ENCODE measurements at regions not wholly inside any gene's neighbourhood (a gene's known extent, or its start where the extent isn't known, plus 50 kb on each side); places are given as distances from the start of the nearest gene placed in this dataset.
A peak's percentile ranks its signal among the peaks of the same experiment; 100 is the strongest.

- ATAC-seq = no peak
- Histone ChIP-seq H3K9ac (ENCODE audit: insufficient read depth in 1 of 2, low read depth in 2 of 2, low read length in 2 of 2) (no peak overlapping the region), H3K27ac (ENCODE audit: extremely low read depth, low read depth, low read length) (no peak overlapping the region), H3K4me2 (ENCODE audit: insufficient read depth, low read length) (no peak overlapping the region), H3K4me1 (replicated peaks in 1 of 2; ENCODE audit: control insufficient read depth in 2 of 2, insufficient read depth in 2 of 2, low read length in 2 of 2) (no peaks in the 10 kb centered on the region; a peak in 1 of 5 replicates), H3K36me3 (ENCODE audit: control insufficient read depth, insufficient read depth, low read length) (no peaks in the 10 kb centered on the region), H3K79me2 (ENCODE audit: control insufficient read depth, insufficient read depth, low read length) (no peaks in the 10 kb centered on the region), H3K9me3 (replicated peaks; ENCODE audit: control insufficient read depth, insufficient read depth, low read depth, low read length) (no peaks in the 10 kb centered on the region), H4K20me1 (replicated peaks; ENCODE audit: control insufficient read depth, insufficient read depth, low read length) (no peaks in the 10 kb centered on the region), H3K9me1 (ENCODE audit: control insufficient read depth, insufficient read depth, low read length) (no peaks in the 10 kb centered on the region), H3K4me3 (no peak overlapping the region), H3K27me3 (ENCODE audit: control insufficient read depth in 2 of 2, insufficient read depth in 2 of 2, low read length in 2 of 2) (peaks cover 6 to 9% of the 10 kb centered on the region in 2 experiments), H2AFZ (ENCODE audit: low read depth, low read length) (no peak overlapping the region)
- in situ Hi-C loops (cut with MboI) = no loop called here
- CTCF ChIA-PET (ENCODE audit: low intra/inter-chr PET ratio) = no interaction called here
- POLR2A ChIA-PET = no interaction called here
- DNase-seq (ENCODE audit: extremely low read depth in 1 of 4, low spot score in 3 of 4) = no peak
- TF ChIP-seq NFE2 (IDR thresholded peaks at IDR 0.05; ENCODE audit: low read depth) (0 out of 2 replicates have a peak, but pooled peaks have one; percentile 28), MAZ (CRISPR knock-in tag; conservative IDR thresholded peaks at IDR 0.05 in 1 of 2, IDR thresholded peaks at IDR 0.05 in 1 of 2) (no peak)
- intact Hi-C loops (cut with micrococcal nuclease) = loop anchor here (2.0 to 10.0 kb wide), 6 partner anchors 39 to 463 kb away; partner anchors contain the start of gene CMKLR1
- 19% methylated on average over 4 of the region's 4 CpGs for WGBS (ENCODE audit: insufficient coverage, low coverage, missing lambda C conversion rate)
- no peak for FAIRE-seq
- BruUV-seq (replicated peaks) = no TSS peak
Observed at GRCh38 chr12:108455706-108456105, 59.4 kb upstream of the FICD start.

GRCh38 chr12:108454539-108455139, 60.4 kb upstream of the FICD start:
- no peak for ATAC-seq
- DNase-seq (ENCODE audit: extremely low read depth in 1 of 4, low spot score in 3 of 4) = no peak
- H4K20me1 ChIP-seq (replicated peaks; ENCODE audit: control insufficient read depth, insufficient read depth, low read length) = no peaks in the 10 kb centered on the region
- peaks cover 6 to 9% of the 10 kb centered on the region in 2 experiments for H3K27me3 ChIP-seq (ENCODE audit: control insufficient read depth in 2 of 2, insufficient read depth in 2 of 2, low read length in 2 of 2)
- H3K9me3 ChIP-seq (replicated peaks; ENCODE audit: control insufficient read depth, insufficient read depth, low read depth, low read length) = no peaks in the 10 kb centered on the region
- no peak overlapping the region for H3K27ac ChIP-seq (ENCODE audit: extremely low read depth, low read depth, low read length)
- H3K9ac ChIP-seq (ENCODE audit: insufficient read depth in 1 of 2, low read depth in 2 of 2, low read length in 2 of 2) = no peak overlapping the region
- in situ Hi-C loops (cut with MboI) (no loop called here), intact Hi-C loops (cut with micrococcal nuclease) (loop anchor here (5.0 to 10.0 kb wide), 5 partner anchors 120 to 462 kb away; partner anchors contain the start of gene CMKLR1)
- CTCF ChIA-PET (ENCODE audit: low intra/inter-chr PET ratio) = interaction anchor here (0.7 kb wide), 1 partner anchor 569 kb away, joined by 3 read pairs; no protein-coding TSS in a partner anchor
- no peaks in the 10 kb centered on the region; a peak in 1 of 5 replicates for H3K4me1 ChIP-seq (replicated peaks in 1 of 2; ENCODE audit: control insufficient read depth in 2 of 2, insufficient read depth in 2 of 2, low read length in 2 of 2)
- no peak for FAIRE-seq
- H3K79me2 ChIP-seq (ENCODE audit: control insufficient read depth, insufficient read depth, low read length) = no peaks in the 10 kb centered on the region
- H3K9me1 ChIP-seq (ENCODE audit: control insufficient read depth, insufficient read depth, low read length) = no peaks in the 10 kb centered on the region
- H3K36me3 ChIP-seq (ENCODE audit: control insufficient read depth, insufficient read depth, low read length) = no peaks in the 10 kb centered on the region
- H3K4me3 ChIP-seq = no peak overlapping the region
- POLR2A ChIA-PET = interaction anchor here (0.9 kb wide), 1 partner anchor 128 kb away, joined by 3 read pairs; no protein-coding TSS in a partner anchor
- H3K4me2 ChIP-seq (ENCODE audit: insufficient read depth, low read length) = no peak overlapping the region
- 0% methylated on average over 5 of the region's 5 CpGs for WGBS (ENCODE audit: insufficient coverage, low coverage, missing lambda C conversion rate)
- no TSS peak for BruUV-seq (replicated peaks)
- H2AFZ ChIP-seq (ENCODE audit: low read depth, low read length) = peak overlapping the region; percentile 51; the same call in 1 of the 2 replicates
- TF ChIP-seq CXXC5 (CRISPR knock-in tag; IDR thresholded peaks at IDR 0.05) (0 out of 2 replicates have a peak, but pooled peaks have one; percentile 36), PYGO2 (tag; IDR thresholded peaks at IDR 0.05) (peak; percentile 75), ZNF175 (CRISPR knock-in tag; IDR thresholded peaks at IDR 0.05; ENCODE audit: low read depth) (peak; percentile 68; the same call in 1 of the 2 replicates), SMAD4 (CRISPR knock-in tag; conservative IDR thresholded peaks at IDR 0.05) (peak; percentile 56; the same call in 1 of the 2 replicates), ZNF324 (CRISPR knock-in tag; IDR thresholded peaks at IDR 0.05) (no peak)
- TF ChIP-seq, protein P1, sequence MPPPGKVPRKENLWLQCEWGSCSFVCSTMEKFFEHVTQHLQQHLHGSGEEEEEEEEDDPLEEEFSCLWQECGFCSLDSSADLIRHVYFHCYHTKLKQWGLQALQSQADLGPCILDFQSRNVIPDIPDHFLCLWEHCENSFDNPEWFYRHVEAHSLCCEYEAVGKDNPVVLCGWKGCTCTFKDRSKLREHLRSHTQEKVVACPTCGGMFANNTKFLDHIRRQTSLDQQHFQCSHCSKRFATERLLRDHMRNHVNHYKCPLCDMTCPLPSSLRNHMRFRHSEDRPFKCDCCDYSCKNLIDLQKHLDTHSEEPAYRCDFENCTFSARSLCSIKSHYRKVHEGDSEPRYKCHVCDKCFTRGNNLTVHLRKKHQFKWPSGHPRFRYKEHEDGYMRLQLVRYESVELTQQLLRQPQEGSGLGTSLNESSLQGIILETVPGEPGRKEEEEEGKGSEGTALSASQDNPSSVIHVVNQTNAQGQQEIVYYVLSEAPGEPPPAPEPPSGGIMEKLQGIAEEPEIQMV (tag; conservative IDR thresholded peaks at IDR 0.05; ENCODE audit: low read depth) = no peak
- TF ChIP-seq, protein P2, sequence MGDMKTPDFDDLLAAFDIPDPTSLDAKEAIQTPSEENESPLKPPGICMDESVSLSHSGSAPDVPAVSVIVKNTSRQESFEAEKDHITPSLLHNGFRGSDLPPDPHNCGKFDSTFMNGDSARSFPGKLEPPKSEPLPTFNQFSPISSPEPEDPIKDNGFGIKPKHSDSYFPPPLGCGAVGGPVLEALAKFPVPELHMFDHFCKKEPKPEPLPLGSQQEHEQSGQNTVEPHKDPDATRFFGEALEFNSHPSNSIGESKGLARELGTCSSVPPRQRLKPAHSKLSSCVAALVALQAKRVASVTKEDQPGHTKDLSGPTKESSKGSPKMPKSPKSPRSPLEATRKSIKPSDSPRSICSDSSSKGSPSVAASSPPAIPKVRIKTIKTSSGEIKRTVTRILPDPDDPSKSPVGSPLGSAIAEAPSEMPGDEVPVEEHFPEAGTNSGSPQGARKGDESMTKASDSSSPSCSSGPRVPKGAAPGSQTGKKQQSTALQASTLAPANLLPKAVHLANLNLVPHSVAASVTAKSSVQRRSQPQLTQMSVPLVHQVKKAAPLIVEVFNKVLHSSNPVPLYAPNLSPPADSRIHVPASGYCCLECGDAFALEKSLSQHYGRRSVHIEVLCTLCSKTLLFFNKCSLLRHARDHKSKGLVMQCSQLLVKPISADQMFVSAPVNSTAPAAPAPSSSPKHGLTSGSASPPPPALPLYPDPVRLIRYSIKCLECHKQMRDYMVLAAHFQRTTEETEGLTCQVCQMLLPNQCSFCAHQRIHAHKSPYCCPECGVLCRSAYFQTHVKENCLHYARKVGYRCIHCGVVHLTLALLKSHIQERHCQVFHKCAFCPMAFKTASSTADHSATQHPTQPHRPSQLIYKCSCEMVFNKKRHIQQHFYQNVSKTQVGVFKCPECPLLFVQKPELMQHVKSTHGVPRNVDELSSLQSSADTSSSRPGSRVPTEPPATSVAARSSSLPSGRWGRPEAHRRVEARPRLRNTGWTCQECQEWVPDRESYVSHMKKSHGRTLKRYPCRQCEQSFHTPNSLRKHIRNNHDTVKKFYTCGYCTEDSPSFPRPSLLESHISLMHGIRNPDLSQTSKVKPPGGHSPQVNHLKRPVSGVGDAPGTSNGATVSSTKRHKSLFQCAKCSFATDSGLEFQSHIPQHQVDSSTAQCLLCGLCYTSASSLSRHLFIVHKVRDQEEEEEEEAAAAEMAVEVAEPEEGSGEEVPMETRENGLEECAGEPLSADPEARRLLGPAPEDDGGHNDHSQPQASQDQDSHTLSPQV (IDR thresholded peaks at IDR 0.05) = peak; percentile 56; the same call in 1 of the 2 replicates

Measured in K562 (cell line).